Cardiac muscle cell (in vitro differentiated cells and primary cell): ENCODE measurements at regions not wholly inside any gene's neighbourhood (a gene's known extent, or its start where the extent isn't known, plus 50 kb on each side); places are given as distances from the start of the nearest gene placed in this dataset.
A peak's percentile ranks its signal among the peaks of the same experiment; 100 is the strongest.

Experiments
- DNase-seq, 2 donors: peaks; one replicate each; pipeline versions ENCODE4 v3.0.0 to v3.0.0-alpha.2; 2010 to 2017; ENCODE audit warnings: low read depth in 1 of 2, low spot score in 1 of 2
- H3K27ac ChIP-seq: fragments of 200-600 bp; sonication (generic); 2 replicates; pipeline ENCODE4 v1.5.1; 2016
- H3K27me3 ChIP-seq: fragments of 200-600 bp; sonication (generic); 2 replicates; pipeline ENCODE4 v1.6.0; 2016; ENCODE audit warnings: control low read depth
- H3K36me3 ChIP-seq: fragments of 200-600 bp; sonication (generic); 2 replicates; pipeline ENCODE4 v1.5.1; 2016; ENCODE audit warnings: control low read depth
- H3K4me1 ChIP-seq: fragments of 200-600 bp; sonication (generic); 2 replicates; pipeline ENCODE4 v1.8.1; 2017; ENCODE audit warnings: low read depth, mild to moderate bottlenecking, mixed run types
- H3K4me3 ChIP-seq: fragments of 200-600 bp; sonication (generic); 2 replicates; pipeline ENCODE4 v1.5.1; 2016; ENCODE audit warnings: mild to moderate bottlenecking
- H3K9me3 ChIP-seq: fragments of 200-600 bp; sonication (generic); 2 replicates; pipeline ENCODE4 v1.5.1; 2017; ENCODE audit warnings: low read depth, mild to moderate bottlenecking, control low read depth
- TF ChIP-seq, protein P1 (sequence below): IDR thresholded peaks from 2 replicates; pipeline ENCODE4 v1.5.1; 2012; ENCODE audit warnings: low read depth, mild to moderate bottlenecking, low read length

DNA sequence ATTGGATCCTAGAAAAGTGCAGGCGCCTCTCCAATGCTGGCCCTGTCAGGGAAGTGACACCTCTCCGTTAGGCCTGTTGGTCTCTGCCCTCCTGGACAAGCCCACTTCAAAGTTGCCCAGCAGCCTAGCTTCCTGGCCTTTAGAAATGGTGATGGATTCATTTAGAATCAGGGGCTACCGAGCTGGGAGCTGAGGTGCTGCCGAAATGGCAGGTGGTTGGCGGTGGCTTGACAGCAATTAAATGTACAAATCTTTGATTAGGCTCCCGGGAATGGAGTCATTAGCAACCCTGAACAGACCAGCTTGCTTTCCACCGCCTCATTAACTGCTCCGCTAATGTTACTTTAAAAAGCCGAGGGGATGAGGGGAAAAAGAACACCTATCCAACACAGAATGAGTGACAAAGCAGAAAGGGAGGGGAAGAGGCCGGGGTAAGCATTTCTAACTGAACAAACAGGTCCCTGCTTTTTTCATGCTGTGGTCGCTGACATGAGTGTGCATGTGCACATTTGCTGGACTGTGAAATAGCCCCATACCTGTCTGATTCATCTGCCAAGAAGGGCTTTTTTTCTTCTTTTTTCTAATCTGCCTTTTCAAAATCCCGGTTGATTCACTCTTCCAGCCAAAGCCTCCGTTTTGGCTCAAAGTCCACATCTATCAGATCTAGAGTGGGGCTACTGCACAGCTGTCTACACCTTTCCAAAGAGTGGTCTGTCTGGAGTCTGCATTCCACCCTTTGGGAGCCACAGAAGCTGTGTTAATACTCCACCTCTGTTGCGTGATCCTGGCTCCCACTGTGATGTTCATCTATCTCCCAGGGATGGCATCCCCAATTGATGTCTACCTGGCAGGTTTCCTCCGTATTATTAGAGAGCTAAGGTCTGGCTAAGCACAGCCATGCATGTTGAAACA lies 431.9 kb downstream of the COG6 start:
- no peak for DNase-seq
- no peak overlapping the region for H3K27ac ChIP-seq
- H3K27me3 ChIP-seq: no peaks in the 10 kb centered on the region
- H3K9me3 ChIP-seq: no peaks in the 10 kb centered on the region
- TF ChIP-seq, protein P1, sequence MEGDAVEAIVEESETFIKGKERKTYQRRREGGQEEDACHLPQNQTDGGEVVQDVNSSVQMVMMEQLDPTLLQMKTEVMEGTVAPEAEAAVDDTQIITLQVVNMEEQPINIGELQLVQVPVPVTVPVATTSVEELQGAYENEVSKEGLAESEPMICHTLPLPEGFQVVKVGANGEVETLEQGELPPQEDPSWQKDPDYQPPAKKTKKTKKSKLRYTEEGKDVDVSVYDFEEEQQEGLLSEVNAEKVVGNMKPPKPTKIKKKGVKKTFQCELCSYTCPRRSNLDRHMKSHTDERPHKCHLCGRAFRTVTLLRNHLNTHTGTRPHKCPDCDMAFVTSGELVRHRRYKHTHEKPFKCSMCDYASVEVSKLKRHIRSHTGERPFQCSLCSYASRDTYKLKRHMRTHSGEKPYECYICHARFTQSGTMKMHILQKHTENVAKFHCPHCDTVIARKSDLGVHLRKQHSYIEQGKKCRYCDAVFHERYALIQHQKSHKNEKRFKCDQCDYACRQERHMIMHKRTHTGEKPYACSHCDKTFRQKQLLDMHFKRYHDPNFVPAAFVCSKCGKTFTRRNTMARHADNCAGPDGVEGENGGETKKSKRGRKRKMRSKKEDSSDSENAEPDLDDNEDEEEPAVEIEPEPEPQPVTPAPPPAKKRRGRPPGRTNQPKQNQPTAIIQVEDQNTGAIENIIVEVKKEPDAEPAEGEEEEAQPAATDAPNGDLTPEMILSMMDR: no peak
- H3K4me1 ChIP-seq: peaks cover 3% of the 10 kb centered on the region
- H3K36me3 ChIP-seq: no peaks in the 10 kb centered on the region
- no peak overlapping the region for H3K4me3 ChIP-seq

DNA sequence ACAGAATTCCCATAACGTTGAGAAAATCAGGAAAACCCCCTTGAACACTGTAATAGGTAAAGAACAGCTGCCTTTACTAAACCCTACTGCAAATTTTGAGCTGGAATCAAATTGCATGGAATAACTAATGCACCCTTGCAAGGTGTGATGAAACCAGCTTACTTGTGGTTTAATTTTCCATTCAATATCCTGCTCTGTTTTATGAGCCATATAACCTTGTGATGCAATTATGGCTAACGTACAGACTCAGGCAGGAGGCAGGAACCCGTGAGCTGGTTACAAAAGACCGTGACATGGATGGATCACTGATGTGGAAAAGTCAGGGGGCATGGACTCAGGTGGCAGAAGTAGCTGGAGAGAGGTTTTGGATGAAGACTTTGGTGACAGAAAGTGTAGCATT lies 438.6 kb downstream of the COG6 start:
- no peaks in the 10 kb centered on the region for H3K36me3 ChIP-seq
- peak in 1 of 2 donors; percentile 41 for DNase-seq
- H3K27ac ChIP-seq: no peak overlapping the region
- no peaks in the 10 kb centered on the region for H3K9me3 ChIP-seq
- TF ChIP-seq, protein P1: no peak
- H3K4me3 ChIP-seq: no peak overlapping the region
- H3K4me1 ChIP-seq: no peaks in the 10 kb centered on the region
- no peaks in the 10 kb centered on the region for H3K27me3 ChIP-seq

DNA sequence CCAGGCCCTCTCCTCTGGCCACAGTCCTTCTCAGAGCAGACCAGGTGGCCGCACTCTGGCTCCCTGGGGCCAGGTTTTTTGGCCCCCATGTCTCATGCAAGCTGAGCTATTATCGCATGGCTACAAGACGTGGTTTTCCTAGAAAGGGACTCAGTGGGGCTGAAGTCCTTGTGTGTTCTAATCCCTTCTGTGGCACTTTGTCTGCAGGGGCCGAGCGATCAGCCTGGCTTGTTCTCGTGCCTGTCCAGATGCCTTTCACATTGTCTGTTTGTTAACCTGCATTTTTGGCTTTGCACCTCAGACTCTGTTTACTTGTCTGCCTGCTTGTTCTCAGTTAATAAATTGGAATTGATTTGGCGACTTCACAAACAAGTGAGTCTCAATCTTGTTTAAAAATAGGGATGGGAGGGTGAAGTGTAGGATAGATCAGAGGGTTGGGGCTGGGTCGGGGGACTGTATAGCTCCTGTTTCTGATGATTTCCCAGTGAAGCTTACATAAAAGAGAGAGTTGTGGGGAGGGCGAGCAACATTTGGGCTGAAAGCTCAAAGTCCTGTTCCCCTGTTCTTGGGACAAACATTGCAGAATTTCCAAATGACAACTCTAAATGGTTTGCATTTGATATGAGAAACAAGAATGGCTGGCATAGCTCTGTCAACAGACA lies 440.4 kb downstream of the COG6 start:
- H3K4me1 ChIP-seq: no peaks in the 10 kb centered on the region
- no peaks in the 10 kb centered on the region for H3K9me3 ChIP-seq
- no peak overlapping the region for H3K4me3 ChIP-seq
- H3K27ac ChIP-seq: no peak overlapping the region
- TF ChIP-seq, protein P1: no peak
- H3K27me3 ChIP-seq: no peaks in the 10 kb centered on the region
- no peaks in the 10 kb centered on the region for H3K36me3 ChIP-seq
- no peak for DNase-seq

DNA sequence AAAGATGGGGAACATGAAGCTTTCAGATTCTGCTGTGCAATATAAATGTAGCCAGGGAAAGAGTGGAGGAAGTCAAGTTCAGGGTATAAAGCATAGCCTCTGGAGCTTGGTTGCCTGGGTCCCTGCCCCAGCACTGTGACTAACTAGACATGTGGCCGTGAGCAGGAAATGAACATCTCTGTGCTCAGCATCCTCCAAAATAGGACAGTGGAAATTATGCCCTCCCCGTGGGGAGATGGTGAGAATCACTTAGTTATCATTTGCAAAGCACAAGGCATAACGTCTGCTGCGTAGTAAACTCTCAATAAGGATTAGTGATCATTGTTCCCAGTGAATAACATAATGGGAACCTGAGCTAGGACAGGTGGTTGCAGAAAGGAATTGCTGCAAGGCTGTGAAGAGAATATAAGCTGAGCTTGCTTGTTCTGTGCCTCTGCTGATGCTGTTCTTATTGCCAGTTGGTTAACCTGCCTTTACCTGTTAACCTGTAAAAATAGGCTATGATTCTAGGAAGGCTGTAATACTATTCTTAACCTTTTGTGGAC lies 441.0 kb downstream of the COG6 start:
- no peak for DNase-seq
- TF ChIP-seq, protein P1: no peak
- Histone ChIP-seq H3K4me3 (no peak overlapping the region), H3K36me3 (no peaks in the 10 kb centered on the region), H3K27ac (no peak overlapping the region), H3K9me3 (no peaks in the 10 kb centered on the region), H3K27me3 (no peaks in the 10 kb centered on the region), H3K4me1 (no peaks in the 10 kb centered on the region)

DNA sequence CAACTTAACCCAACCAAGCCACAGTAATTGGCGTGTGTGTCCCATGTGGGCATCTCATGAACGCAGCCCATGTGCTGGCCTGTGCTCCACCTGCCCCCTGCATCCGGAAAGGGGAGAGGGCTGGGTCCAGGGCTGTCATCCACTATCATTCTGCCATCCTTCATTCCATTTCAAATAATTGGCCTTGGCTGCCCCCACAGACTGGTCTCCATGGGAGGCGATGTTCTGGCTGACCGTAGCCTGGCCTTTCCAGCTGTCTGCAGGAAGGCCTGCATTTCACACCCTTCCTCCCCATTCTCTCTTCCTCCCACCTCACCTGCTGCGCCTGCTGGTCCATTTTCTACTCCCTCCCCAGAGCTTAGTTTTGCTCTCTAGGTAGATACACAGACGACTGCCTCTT lies 442.8 kb downstream of the COG6 start:
- Histone ChIP-seq H3K27me3 (no peaks in the 10 kb centered on the region), H3K36me3 (no peaks in the 10 kb centered on the region), H3K4me3 (no peak overlapping the region), H3K27ac (no peak overlapping the region), H3K4me1 (no peaks in the 10 kb centered on the region), H3K9me3 (no peaks in the 10 kb centered on the region)
- TF ChIP-seq, protein P1: no peak
- DNase-seq: no peak
